ENCODE measurements at regions not wholly inside any gene's neighbourhood (a gene's known extent, or its start where the extent isn't known, plus 50 kb on each side); places are given as distances from the start of the nearest gene placed in this dataset.

DNA sequence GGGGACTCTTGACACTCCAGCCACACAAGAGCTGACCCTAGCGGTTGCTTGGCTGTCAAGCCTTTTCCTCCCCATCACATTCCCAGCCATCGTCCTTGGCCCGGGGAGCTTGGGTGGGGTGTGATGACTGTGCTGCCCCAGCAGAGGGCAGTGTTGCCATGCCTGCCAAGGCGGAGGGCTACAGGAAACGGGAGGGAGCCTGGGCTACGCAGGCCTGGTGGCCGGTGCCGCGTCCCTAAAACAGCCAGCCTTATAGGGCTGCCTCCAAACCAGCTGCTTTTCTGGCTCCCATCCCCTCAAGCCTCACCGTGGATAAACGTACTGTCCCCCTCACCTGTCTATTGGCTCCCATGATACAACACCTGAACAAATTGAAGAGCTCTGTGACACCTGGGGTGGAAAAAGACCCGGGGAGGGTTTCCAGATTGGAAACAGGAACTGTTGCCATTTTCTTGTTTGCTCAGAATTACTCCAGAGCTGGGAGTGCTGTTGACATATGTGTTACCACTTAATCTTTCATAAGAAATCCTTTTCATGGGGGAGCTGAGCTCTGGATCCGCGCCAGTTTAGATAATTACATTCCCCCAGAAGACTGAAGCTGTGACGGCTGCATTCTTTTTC, 72.8 kb upstream of the ASTN2 start:
- DNase-seq (ENCODE audit: low read depth, low spot score) (peak; percentile 64), FAIRE-seq (peak; percentile 65)
- Histone ChIP-seq H3K4me2 (ENCODE audit: insufficient read depth, low read length) (no peak overlapping the region), H3K79me2 (ENCODE audit: control insufficient read depth, insufficient read depth, low read length) (no peaks in the 10 kb centered on the region), H3K4me3 (replicated peaks in 1 of 3; ENCODE audit: insufficient read depth in 1 of 3, low read depth in 1 of 3, low read length in 3 of 3) (no peak overlapping the region), H2AFZ (ENCODE audit: low read depth, low read length) (peak overlapping the region; percentile 36), H3K9me1 (replicated peaks; ENCODE audit: control insufficient read depth, extremely low read depth, insufficient read depth, low read length) (no peaks in the 10 kb centered on the region), H3K36me3 (ENCODE audit: control insufficient read depth in 2 of 2, extremely low read depth in 1 of 2, insufficient read depth in 2 of 2, low read length in 2 of 2) (no peaks in the 10 kb centered on the region), H4K20me1 (replicated peaks; ENCODE audit: control insufficient read depth, extremely low read depth, insufficient read depth, low read length) (no peaks in the 10 kb centered on the region), H3K27ac (ENCODE audit: insufficient read depth, low read depth, low read length) (no peak overlapping the region), H3K9ac (replicated peaks; ENCODE audit: extremely low read depth, insufficient read depth, low read length) (no peak overlapping the region), H3K9me3 (replicated peaks; ENCODE audit: control insufficient read depth, insufficient read depth, low read length) (no peaks in the 10 kb centered on the region), H3K27me3 (ENCODE audit: control insufficient read depth in 2 of 2, insufficient read depth in 2 of 2, low read length in 2 of 2) (no peaks in the 10 kb centered on the region), H3K4me1 (ENCODE audit: control insufficient read depth, extremely low read depth, insufficient read depth, low read length) (no peaks in the 10 kb centered on the region)
- intact Hi-C loops (cut with micrococcal nuclease), result loop anchor here (1.0 kb wide), 2 partner anchors 69 to 750 kb away; no protein-coding TSS in a partner anchor
- no TSS peak for BruUV-seq (replicated peaks)
- ChIA-PET CTCF (interaction anchor here (0.9 to 2.0 kb wide), 10 partner anchors 9 to 1893 kb away, joined by 3 to 9 read pairs (median 3); no protein-coding TSS in a partner anchor), POLR2A (no interaction called here)
- dilution Hi-C loops (cut with MboI; ENCODE audit: extremely low pct_ligation_motif_present, low sequenced_read_pairs), result no loop called here
- TF ChIP-seq, protein P1, sequence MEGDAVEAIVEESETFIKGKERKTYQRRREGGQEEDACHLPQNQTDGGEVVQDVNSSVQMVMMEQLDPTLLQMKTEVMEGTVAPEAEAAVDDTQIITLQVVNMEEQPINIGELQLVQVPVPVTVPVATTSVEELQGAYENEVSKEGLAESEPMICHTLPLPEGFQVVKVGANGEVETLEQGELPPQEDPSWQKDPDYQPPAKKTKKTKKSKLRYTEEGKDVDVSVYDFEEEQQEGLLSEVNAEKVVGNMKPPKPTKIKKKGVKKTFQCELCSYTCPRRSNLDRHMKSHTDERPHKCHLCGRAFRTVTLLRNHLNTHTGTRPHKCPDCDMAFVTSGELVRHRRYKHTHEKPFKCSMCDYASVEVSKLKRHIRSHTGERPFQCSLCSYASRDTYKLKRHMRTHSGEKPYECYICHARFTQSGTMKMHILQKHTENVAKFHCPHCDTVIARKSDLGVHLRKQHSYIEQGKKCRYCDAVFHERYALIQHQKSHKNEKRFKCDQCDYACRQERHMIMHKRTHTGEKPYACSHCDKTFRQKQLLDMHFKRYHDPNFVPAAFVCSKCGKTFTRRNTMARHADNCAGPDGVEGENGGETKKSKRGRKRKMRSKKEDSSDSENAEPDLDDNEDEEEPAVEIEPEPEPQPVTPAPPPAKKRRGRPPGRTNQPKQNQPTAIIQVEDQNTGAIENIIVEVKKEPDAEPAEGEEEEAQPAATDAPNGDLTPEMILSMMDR (IDR thresholded peaks at IDR 0.05; ENCODE audit: extremely low read depth in 1 of 2, insufficient read depth in 1 of 2, low read depth in 1 of 2, low read length in 2 of 2), result peak; percentile 88 to 95
- TF ChIP-seq EZH2 (IDR thresholded peaks at IDR 0.05; ENCODE audit: borderline replicate concordance, low read depth, low read length, severe bottlenecking), result no peak

GRCh38 chr9:117486426-117486825, 71.6 kb upstream of the ASTN2 start:
- no peak overlapping the region for H3K4me2 ChIP-seq (ENCODE audit: insufficient read depth, low read length)
- H3K9ac ChIP-seq (replicated peaks; ENCODE audit: extremely low read depth, insufficient read depth, low read length), result no peak overlapping the region
- no peak for TF ChIP-seq POLR2A (IDR thresholded peaks at IDR 0.05; ENCODE audit: low read depth, low read length)
- no peak for TF ChIP-seq GATA2 (IDR thresholded peaks at IDR 0.05; ENCODE audit: insufficient read depth, insufficient read length, low read depth, low read length)
- no peak for TF ChIP-seq JUN (IDR thresholded peaks at IDR 0.05; ENCODE audit: borderline replicate concordance, insufficient read depth, insufficient read length, low read depth)
- no peak for TF ChIP-seq FOS (IDR thresholded peaks at IDR 0.05; ENCODE audit: borderline replicate concordance, insufficient read depth, low read length)
- TF ChIP-seq MYC (IDR thresholded peaks at IDR 0.05; ENCODE audit: low read depth, low read length), result no peak
- TF ChIP-seq POLR2AphosphoS5 (IDR thresholded peaks at IDR 0.05; ENCODE audit: insufficient read depth, low read depth, low read length), result no peak
- TF ChIP-seq EZH2 (IDR thresholded peaks at IDR 0.05; ENCODE audit: borderline replicate concordance, low read depth, low read length, severe bottlenecking), result no peak
- TF ChIP-seq, protein P2, sequence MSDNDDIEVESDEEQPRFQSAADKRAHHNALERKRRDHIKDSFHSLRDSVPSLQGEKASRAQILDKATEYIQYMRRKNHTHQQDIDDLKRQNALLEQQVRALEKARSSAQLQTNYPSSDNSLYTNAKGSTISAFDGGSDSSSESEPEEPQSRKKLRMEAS (IDR thresholded peaks at IDR 0.05; ENCODE audit: insufficient read depth, insufficient read length), result no peak
- TF ChIP-seq, protein P1 (IDR thresholded peaks at IDR 0.05; ENCODE audit: extremely low read depth in 1 of 2, insufficient read depth in 1 of 2, low read depth in 1 of 2, low read length in 2 of 2), result no peak
- H3K79me2 ChIP-seq (ENCODE audit: control insufficient read depth, insufficient read depth, low read length), result no peaks in the 10 kb centered on the region
- ChIA-PET POLR2A (no interaction called here), CTCF (interaction anchor here (1.2 kb wide), 1 partner anchor 70 kb away, joined by 3 read pairs; no protein-coding TSS in a partner anchor)
- H3K9me3 ChIP-seq (replicated peaks; ENCODE audit: control insufficient read depth, insufficient read depth, low read length), result no peaks in the 10 kb centered on the region
- DNase-seq (ENCODE audit: low read depth, low spot score), result no peak
- H3K4me3 ChIP-seq (replicated peaks in 1 of 3; ENCODE audit: insufficient read depth in 1 of 3, low read depth in 1 of 3, low read length in 3 of 3), result no peak overlapping the region
- no peaks in the 10 kb centered on the region for H3K27me3 ChIP-seq (ENCODE audit: control insufficient read depth in 2 of 2, insufficient read depth in 2 of 2, low read length in 2 of 2)
- intact Hi-C loops (cut with micrococcal nuclease), result no loop called here
- FAIRE-seq, result no peak
- H2AFZ ChIP-seq (ENCODE audit: low read depth, low read length), result no peak overlapping the region
- H3K36me3 ChIP-seq (ENCODE audit: control insufficient read depth in 2 of 2, extremely low read depth in 1 of 2, insufficient read depth in 2 of 2, low read length in 2 of 2), result no peaks in the 10 kb centered on the region
- dilution Hi-C loops (cut with MboI; ENCODE audit: extremely low pct_ligation_motif_present, low sequenced_read_pairs), result no loop called here
- H4K20me1 ChIP-seq (replicated peaks; ENCODE audit: control insufficient read depth, extremely low read depth, insufficient read depth, low read length), result no peaks in the 10 kb centered on the region
- BruUV-seq (replicated peaks), result no TSS peak
- H3K4me1 ChIP-seq (ENCODE audit: control insufficient read depth, extremely low read depth, insufficient read depth, low read length), result no peaks in the 10 kb centered on the region
- no peak overlapping the region for H3K27ac ChIP-seq (ENCODE audit: insufficient read depth, low read depth, low read length)
- H3K9me1 ChIP-seq (replicated peaks; ENCODE audit: control insufficient read depth, extremely low read depth, insufficient read depth, low read length), result no peaks in the 10 kb centered on the region
